AG09319 (cell line): ENCODE measurements at regions not wholly inside any gene's neighbourhood (a gene's known extent, or its start where the extent isn't known, plus 50 kb on each side); places are given as distances from the start of the nearest gene placed in this dataset.
"Not testable (repeated sequence)": the region's sequence is repeated elsewhere in the genome, so short reads cannot be mapped to it uniquely, and the experiment has no call there.

Experiments
- DNase-seq: peaks from one replicate; pipeline ENCODE4 v3.0.0-alpha.2; 2010; ENCODE audit warnings: low read depth; ENCODE audit errors: extremely low read depth
- CTCF ChIP-seq: IDR thresholded peaks from 2 replicates; pipeline ENCODE4 v1.5.1; 2011; ENCODE audit warnings: low read depth, mild to moderate bottlenecking, inconsistent platforms, low read length, moderate library complexity

- no peak for DNase-seq
- no peak for TF ChIP-seq CTCF
Measured at GRCh38 chr7:25731068-25731845, 420.7 kb upstream of the NFE2L3 start.

- DNase-seq = no peak
- TF ChIP-seq CTCF = no peak
Measured at GRCh38 chr7:25731846-25732245, 420.2 kb upstream of the NFE2L3 start.

GRCh38 chr7:25732766-25733217, 419.2 kb upstream of the NFE2L3 start:
- no peak for TF ChIP-seq CTCF
- no peak for DNase-seq

GRCh38 chr7:25735674-25736242, 416.2 kb upstream of the NFE2L3 start:
- no peak for DNase-seq
- no peak for TF ChIP-seq CTCF

GRCh38 chr7:25738528-25738927, 413.5 kb upstream of the NFE2L3 start:
- DNase-seq = no peak
- TF ChIP-seq CTCF = no peak

GRCh38 chr7:25739143-25739542, 412.9 kb upstream of the NFE2L3 start:
- DNase-seq = no peak
- TF ChIP-seq CTCF = no peak

GRCh38 chr7:25742316-25742715, 409.7 kb upstream of the NFE2L3 start:
- TF ChIP-seq CTCF = no peak
- DNase-seq = no peak

GRCh38 chr7:25743670-25744451, 408.1 kb upstream of the NFE2L3 start:
- not testable (repeated sequence) for DNase-seq
